ENCODE measurements at regions not wholly inside any gene's neighbourhood (a gene's known extent, or its start where the extent isn't known, plus 50 kb on each side); places are given as distances from the start of the nearest gene placed in this dataset.

DNA sequence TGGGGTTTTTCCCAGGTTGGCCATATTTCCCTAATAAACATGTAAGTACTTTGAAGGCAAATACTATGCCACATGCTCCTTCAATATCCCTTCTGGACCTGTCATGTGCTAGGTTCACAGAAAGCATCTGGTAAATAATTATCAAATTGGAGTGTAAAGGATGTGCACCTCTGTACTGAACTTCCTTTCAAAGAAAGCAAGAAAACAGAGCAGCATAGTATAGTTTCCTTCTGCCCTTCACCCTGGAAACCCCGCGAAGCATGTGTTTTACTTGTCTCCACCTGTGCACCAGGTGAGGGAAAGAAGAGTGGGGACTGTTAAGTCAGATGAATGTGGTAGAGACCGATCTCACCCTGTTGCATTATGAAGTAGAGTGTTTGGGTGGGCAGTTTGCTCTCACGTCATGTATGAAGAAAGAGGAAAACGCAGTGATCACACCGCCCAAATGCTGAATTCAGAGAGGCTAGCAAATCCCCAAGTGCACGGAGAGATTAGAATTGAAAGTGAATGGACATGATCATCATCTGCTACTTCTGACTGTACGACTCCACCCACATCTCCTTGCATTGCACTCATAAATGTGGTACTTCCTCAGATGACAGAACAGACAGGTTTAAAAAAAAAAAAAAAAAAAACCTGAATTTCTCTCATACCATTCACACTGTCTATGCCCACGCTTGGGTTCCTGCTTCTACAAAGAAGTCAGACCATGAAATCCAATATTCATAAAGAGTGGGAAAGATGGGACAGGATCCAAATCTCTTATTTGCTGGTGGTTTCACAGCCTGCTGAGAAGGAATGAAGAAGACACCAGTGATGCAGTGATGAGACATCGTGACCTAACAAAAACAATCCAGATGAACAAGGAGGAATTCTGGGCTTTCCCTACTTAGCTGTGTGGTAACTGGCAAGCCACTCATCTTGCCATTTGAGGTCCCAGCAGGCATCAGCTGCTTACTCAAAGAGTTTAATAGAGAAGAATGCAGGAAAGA, 448.6 kb downstream of the BCL11A start:
- peak overlapping the region in 5 of 6 donors; percentile 0 to 90 (median 16) for H3K27ac Mint-ChIP-seq
- no peaks in the 10 kb centered on the region for H3K36me3 Mint-ChIP-seq
- ATAC-seq (ENCODE audit: low read depth in 2 of 2) (peak; percentile 93), DNase-seq (peak; percentile 46)
- peak overlapping the region; percentile 43 to 93 (median 88) for H3K4me3 Mint-ChIP-seq
- no peaks in the 10 kb centered on the region for H3K27me3 Mint-ChIP-seq
- peaks cover 22 to 34% (median 24%) of the 10 kb centered on the region in 3 donors for H3K4me1 Mint-ChIP-seq
- H3K9me3 Mint-ChIP-seq: no peaks in the 10 kb centered on the region

DNA sequence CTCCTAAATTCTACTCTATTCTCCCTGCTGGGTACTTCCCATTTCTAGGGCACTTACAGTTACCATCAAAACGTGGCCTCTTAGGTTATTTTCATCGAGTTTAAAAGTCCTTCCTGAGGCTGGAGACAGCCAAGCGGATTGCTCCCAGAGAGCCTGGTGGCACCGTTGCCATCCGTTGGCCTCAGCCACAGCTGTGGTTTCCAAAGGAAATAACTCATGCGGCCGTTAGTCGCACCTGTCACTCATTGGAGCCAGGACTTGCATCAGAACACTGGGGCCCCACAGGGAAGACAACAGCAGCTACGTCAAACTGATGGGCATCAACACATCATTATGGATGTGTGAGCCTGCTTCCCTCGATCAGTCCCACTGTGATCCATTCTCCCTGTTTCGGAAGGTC, 453.4 kb downstream of the BCL11A start:
- peak in 1 of 2 donors; percentile 12 for ATAC-seq (ENCODE audit: low read depth in 2 of 2)
- peak overlapping the region in 3 of 8 donors; percentile 7 to 51 (median 49) for H3K4me3 Mint-ChIP-seq
- H3K36me3 Mint-ChIP-seq: peaks cover 0 to 4% of the 10 kb centered on the region in 2 donors

DNA sequence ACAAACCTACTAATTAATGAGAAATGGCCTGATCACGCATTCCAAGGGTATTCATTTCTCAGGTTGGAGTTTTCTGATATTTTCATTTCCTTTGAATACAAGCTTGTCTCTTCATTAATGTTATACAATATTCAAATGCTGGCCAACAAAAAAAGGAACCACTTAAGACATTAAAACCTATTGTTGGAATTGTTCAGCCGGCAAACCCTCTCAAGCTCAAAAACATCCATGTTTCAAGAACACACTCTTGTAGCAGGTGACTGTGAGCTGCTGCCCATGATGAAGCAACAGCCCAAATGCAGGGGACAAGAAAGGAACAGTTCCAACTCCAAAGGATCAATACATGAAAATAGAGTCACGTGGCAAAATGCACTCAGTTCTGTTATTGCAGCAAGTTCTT, 454.5 kb downstream of the BCL11A start:
- DNase-seq (no peak), ATAC-seq (ENCODE audit: low read depth in 2 of 2) (peak in 1 of 2 donors; percentile 36)
- Mint-ChIP-seq H3K4me3 (peak overlapping the region in 1 of 8 donors; percentile 54), H3K9me3 (no peaks in the 10 kb centered on the region), H3K27ac (peak overlapping the region in 1 of 6 donors; percentile 14), H3K4me1 (peaks cover 4 to 30% (median 11%) of the 10 kb centered on the region in 3 donors), H3K36me3 (peaks cover 0 to 4% of the 10 kb centered on the region in 2 donors), H3K27me3 (peaks cover 0 to 7% (median 0%) of the 10 kb centered on the region in 3 donors)

More for the DNA sequence above, 453.4 kb downstream of the BCL11A start:
- H3K27me3 Mint-ChIP-seq: peaks cover 0 to 7% (median 0%) of the 10 kb centered on the region in 3 donors
- DNase-seq: no peak
- peak overlapping the region in 1 of 6 donors; percentile 58 for H3K27ac Mint-ChIP-seq
- no peaks in the 10 kb centered on the region for H3K9me3 Mint-ChIP-seq
- peaks cover 12 to 40% (median 19%) of the 10 kb centered on the region in 3 donors for H3K4me1 Mint-ChIP-seq

DNA sequence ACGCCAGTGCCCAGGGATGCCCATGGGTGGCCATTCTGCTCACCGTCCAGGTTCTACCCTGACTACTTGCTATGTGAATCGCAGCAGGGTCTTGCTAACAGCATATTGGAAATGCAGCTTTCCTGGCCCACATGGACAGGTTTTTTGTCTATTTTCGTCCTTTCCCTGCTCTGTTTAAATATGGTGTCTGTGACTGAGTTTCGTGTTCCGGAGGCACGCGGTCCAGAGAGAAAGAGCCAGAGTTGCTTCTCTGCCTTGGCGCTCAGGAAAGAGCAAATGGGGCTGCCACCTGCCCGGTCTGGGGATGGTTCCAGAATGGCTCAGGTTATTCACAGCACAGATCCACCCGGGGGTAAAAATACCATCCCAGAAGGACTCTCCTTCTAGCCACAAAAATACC, 456.2 kb downstream of the BCL11A start:
- peaks cover 0 to 4% of the 10 kb centered on the region in 2 donors for H3K36me3 Mint-ChIP-seq
- H3K4me3 Mint-ChIP-seq: no peak overlapping the region
- ATAC-seq (ENCODE audit: low read depth in 2 of 2) (no peak), DNase-seq (no peak)
- no peaks in the 10 kb centered on the region for H3K9me3 Mint-ChIP-seq
- peaks cover 4 to 30% (median 11%) of the 10 kb centered on the region in 3 donors for H3K4me1 Mint-ChIP-seq
- H3K27me3 Mint-ChIP-seq: peaks cover 0 to 7% (median 4%) of the 10 kb centered on the region in 3 donors
- no peak overlapping the region for H3K27ac Mint-ChIP-seq

DNA sequence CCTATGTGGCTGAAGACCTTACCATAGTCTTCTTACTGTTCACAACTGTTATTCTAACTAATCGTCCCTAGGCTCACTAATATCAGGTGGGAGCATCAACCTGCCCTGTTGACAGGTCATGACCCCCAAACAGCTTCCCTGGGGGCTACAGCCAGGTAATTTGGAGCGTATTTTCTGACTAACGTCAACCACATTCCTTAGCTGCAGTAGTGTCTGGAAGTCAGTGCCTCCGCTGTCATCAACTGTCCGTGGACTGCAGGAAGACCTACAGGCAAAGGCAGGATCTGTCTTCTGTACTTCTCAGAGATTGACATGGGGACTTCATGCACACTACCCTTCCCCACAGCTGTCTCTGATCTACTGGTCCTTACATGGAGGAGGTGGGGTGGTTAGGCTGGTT, 456.9 kb downstream of the BCL11A start:
- Mint-ChIP-seq H3K27ac (peak overlapping the region in 1 of 6 donors; percentile 57), H3K9me3 (no peaks in the 10 kb centered on the region), H3K36me3 (peaks cover 0 to 4% of the 10 kb centered on the region in 2 donors), H3K4me1 (peaks cover 4 to 30% (median 14%) of the 10 kb centered on the region in 3 donors), H3K27me3 (peaks cover 0 to 7% (median 4%) of the 10 kb centered on the region in 3 donors), H3K4me3 (no peak overlapping the region)
- ATAC-seq (ENCODE audit: low read depth in 2 of 2) (no peak), DNase-seq (no peak)

DNA sequence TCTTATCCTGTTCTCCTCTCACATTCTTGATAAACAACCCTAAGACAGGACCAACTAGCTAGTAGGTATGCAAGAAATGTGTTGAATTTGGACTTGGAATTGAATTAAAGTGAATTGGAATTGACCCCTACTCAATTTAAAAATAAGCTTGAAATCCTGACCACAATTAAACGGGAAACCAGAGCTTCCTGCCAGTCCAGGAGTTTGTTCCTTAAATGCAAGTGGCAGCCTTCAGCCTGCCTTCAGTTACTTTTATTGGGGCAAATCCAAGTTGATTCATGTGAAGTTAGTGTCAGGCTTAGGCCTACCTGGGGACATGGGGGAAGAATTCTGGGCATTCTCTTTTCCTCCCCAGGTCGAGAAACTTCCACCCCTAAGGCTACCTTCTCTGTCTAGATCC, 457.6 kb downstream of the BCL11A start:
- Mint-ChIP-seq H3K27ac (no peak overlapping the region), H3K4me1 (peaks cover 4 to 29% (median 14%) of the 10 kb centered on the region in 3 donors), H3K4me3 (no peak overlapping the region), H3K27me3 (peaks cover 0 to 7% (median 4%) of the 10 kb centered on the region in 3 donors), H3K9me3 (no peaks in the 10 kb centered on the region), H3K36me3 (peaks cover 0 to 4% of the 10 kb centered on the region in 2 donors)
- DNase-seq (no peak), ATAC-seq (ENCODE audit: low read depth in 2 of 2) (no peak)

DNA sequence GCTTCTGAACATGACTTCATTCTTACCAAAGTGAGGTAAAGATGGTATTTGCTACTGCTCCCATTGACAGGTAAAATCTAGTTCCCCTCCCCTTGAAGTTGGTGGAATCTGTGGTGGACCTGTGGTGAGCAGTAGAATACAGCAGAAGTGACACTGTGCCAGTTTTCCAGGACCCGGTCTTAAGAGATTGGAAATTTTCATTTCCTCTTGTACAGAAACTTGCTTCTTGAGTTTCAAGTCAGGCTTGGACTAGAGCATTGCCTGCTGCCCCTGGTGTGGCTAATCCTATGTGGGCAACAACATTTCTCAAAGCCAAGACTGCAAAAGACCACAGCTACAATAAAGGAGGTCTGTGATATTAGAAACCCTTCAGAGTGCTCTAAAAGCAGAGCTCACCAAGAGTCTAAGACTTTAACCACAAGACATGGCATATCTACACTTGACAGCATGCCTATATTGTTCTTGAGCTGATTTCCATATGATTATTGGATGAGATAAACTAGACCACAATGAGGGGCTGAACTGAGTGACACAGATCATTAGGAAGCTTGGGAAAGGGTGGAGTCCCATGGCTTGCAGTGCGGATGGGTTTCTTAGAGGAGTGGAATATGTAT, 458.1 kb downstream of the BCL11A start:
- peaks cover 0 to 7% (median 4%) of the 10 kb centered on the region in 3 donors for H3K27me3 Mint-ChIP-seq
- H3K4me1 Mint-ChIP-seq: peaks cover 4 to 25% (median 14%) of the 10 kb centered on the region in 3 donors
- no peaks in the 10 kb centered on the region for H3K9me3 Mint-ChIP-seq
- H3K4me3 Mint-ChIP-seq: no peak overlapping the region
- H3K27ac Mint-ChIP-seq: no peak overlapping the region
- H3K36me3 Mint-ChIP-seq: peaks cover 0 to 4% of the 10 kb centered on the region in 2 donors
- no peak for ATAC-seq (ENCODE audit: low read depth in 2 of 2)
- DNase-seq: no peak

DNA sequence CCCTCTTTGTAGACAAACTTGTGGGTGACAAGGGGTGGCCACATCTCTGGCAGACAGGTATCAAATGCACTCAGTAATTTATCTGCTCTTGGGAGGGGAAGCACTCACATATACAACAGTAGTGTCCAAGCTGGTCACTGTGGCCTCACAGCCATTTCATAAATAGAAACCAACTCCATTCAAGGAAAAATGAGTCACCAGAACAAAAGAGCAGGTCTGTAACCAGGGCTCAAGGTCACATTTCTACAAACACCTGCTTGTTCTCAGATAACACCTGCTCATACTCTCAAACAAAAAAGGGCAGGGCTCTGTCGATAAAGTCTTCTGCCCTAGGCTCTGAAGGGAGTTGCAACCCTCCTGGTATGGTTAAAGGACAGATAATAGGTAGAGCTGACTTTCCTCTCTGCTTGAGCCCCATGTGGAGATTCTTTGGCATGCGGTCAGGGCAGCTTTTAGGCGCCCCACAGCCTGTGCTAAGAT, 459.0 kb downstream of the BCL11A start:
- Mint-ChIP-seq H3K36me3 (peaks cover 0 to 4% of the 10 kb centered on the region in 2 donors), H3K9me3 (no peaks in the 10 kb centered on the region), H3K4me3 (no peak overlapping the region), H3K27ac (peak overlapping the region in 1 of 6 donors; percentile 16), H3K27me3 (peaks cover 0 to 7% (median 4%) of the 10 kb centered on the region in 3 donors), H3K4me1 (peaks cover 4 to 17% (median 14%) of the 10 kb centered on the region in 3 donors)
- DNase-seq (no peak), ATAC-seq (ENCODE audit: low read depth in 2 of 2) (no peak)

DNA sequence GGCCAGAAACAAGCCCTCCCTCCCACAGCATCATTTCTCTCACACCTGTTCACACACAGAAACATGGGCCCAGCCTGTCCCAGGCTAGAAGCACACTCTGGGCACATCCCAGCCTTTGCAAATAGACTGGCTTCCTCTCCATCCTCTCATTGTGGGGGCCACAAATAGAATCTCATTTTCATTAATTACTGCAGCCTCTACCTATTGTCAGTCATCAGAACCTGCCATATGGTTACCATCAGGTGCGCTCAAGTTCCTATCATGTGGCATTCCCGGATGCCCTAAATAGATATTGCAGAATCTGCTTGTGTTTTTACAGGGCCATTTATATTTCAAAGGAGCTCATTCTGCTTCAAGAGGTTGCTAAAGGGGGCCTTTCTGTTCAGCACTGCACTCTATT, 460.7 kb downstream of the BCL11A start:
- Mint-ChIP-seq H3K27me3 (peaks cover 0 to 7% (median 4%) of the 10 kb centered on the region in 3 donors), H3K4me3 (no peak overlapping the region), H3K9me3 (no peaks in the 10 kb centered on the region), H3K36me3 (peaks cover 0 to 4% of the 10 kb centered on the region in 2 donors), H3K4me1 (peaks cover 4 to 14% (median 12%) of the 10 kb centered on the region in 3 donors), H3K27ac (no peak overlapping the region)
- ATAC-seq (ENCODE audit: low read depth in 2 of 2): no peak
- DNase-seq: no peak

DNA sequence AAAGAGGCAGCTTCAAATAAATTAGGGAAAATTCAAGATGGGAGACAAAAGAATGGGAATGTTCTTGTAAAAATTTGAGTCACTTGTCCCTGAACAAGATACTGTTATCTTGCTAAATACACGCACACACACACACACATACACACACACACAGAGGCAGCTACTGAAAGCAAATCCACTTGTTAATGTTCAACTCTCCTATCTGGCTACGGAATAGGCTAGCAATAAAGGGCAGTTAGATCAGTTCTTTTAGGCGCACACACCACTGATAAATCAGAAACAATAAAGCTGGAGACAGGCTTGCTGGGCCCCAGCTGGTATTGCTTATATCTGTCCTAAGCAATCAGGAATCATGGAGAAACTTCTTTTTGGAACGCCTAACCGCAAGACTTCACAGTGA, 461.6 kb downstream of the BCL11A start:
- ATAC-seq (ENCODE audit: low read depth in 2 of 2): no peak
- no peak for DNase-seq
- no peak overlapping the region for H3K4me3 Mint-ChIP-seq
- peak overlapping the region in 1 of 6 donors; percentile 16 for H3K27ac Mint-ChIP-seq
- H3K4me1 Mint-ChIP-seq: peaks cover 4 to 10% (median 4%) of the 10 kb centered on the region in 3 donors
- H3K27me3 Mint-ChIP-seq: peaks cover 0 to 4% (median 2%) of the 10 kb centered on the region in 3 donors
- H3K9me3 Mint-ChIP-seq: no peaks in the 10 kb centered on the region
- no peaks in the 10 kb centered on the region for H3K36me3 Mint-ChIP-seq

DNA sequence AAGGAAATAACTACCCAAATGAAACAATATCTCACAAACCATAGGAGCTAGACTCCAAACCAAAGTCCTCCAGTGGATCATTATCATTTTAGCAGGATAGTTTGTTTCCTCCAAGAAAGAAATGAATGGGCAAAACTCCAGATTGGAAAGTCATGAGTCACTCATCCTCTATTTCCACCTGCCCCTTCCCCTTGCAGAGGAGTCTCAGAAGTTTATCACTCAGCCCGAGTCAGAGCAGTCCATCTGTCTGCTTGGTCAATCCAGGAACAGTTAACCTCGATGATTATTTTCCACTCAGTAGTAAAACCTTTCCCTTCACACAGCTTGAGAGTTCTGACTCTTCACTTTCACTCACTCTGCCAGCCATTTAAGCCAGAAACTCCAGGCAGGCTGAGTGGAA, 462.2 kb downstream of the BCL11A start:
- H3K27me3 Mint-ChIP-seq: peaks cover 0 to 4% (median 0%) of the 10 kb centered on the region in 3 donors
- ATAC-seq (ENCODE audit: low read depth in 2 of 2) (no peak), DNase-seq (no peak)
- no peak overlapping the region for H3K4me3 Mint-ChIP-seq
- H3K27ac Mint-ChIP-seq: no peak overlapping the region
- no peaks in the 10 kb centered on the region for H3K36me3 Mint-ChIP-seq
- peaks cover 0 to 1% (median 0%) of the 10 kb centered on the region in 7 donors for H3K9me3 Mint-ChIP-seq
- peaks cover 0 to 6% (median under 1%) of the 10 kb centered on the region in 3 donors for H3K4me1 Mint-ChIP-seq

DNA sequence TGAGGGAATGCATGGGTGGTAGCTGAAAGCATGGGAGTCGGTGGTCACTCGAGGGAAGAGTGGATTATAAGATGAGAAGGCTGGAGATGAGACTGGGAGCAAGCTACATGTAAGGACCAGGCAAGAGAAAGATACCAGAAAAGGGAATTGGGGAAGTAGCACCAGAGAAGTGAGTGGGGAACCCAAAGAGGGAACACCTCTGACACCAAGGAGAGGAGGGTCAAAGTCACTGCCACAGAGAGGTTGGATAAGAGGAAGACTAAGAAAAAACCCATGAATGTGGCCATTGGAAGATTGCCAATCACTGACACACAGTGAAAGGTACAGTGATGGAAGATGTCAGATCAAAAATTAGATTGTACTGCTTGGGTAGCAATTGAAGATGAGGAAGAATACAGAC, 473.9 kb downstream of the BCL11A start:
- no peaks in the 10 kb centered on the region for H3K36me3 Mint-ChIP-seq
- ATAC-seq (ENCODE audit: low read depth in 2 of 2) (no peak), DNase-seq (no peak)
- H3K27me3 Mint-ChIP-seq: no peaks in the 10 kb centered on the region
- H3K27ac Mint-ChIP-seq: no peak overlapping the region
- H3K4me1 Mint-ChIP-seq: no peaks in the 10 kb centered on the region
- peaks cover 0 to 5% (median 0%) of the 10 kb centered on the region in 7 donors for H3K9me3 Mint-ChIP-seq
- H3K4me3 Mint-ChIP-seq: no peak overlapping the region

DNA sequence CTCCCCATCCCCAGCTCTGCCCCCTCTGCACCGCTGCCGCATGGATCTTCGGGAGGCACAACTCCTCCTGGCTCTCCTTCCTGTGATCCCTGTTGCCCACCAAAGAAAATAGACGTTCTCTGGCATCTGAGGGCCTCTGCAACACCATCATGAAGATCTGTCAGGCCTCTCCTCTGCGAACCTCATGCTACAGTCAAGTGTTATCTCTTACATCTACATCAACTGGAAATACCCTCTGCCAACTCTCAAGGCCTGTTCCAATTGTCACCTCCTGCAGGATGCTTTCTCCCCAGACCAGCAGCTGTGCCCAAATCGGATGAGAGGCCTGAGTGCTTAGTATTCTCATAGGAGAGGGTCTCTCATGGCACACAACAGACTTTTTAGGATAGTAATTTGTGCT, 478.4 kb downstream of the BCL11A start:
- H3K4me1 Mint-ChIP-seq: peaks cover 0 to 5% (median 0%) of the 10 kb centered on the region in 3 donors
- no peak for ATAC-seq (ENCODE audit: low read depth in 2 of 2)
- peak overlapping the region in 1 of 6 donors; percentile 2 for H3K27ac Mint-ChIP-seq
- no peak for DNase-seq
- H3K9me3 Mint-ChIP-seq: no peaks in the 10 kb centered on the region
- H3K36me3 Mint-ChIP-seq: no peaks in the 10 kb centered on the region
- peaks cover 0 to 8% (median 0%) of the 10 kb centered on the region in 3 donors for H3K27me3 Mint-ChIP-seq
- H3K4me3 Mint-ChIP-seq: no peak overlapping the region

All from naive B cell (primary cell).